Stimulated activated CD4-positive, alpha-beta T cell treated with anti-CD3 and anti-CD28 coated beads, Interleukin-15, amount 100 ng/mL, for 1 hour (primary cell): ENCODE measurements at regions not wholly inside any gene's neighbourhood (a gene's known extent, or its start where the extent isn't known, plus 50 kb on each side); places are given as distances from the start of the nearest gene placed in this dataset.
"Not testable (repeated sequence)": the region's sequence is repeated elsewhere in the genome, so short reads cannot be mapped to it uniquely, and the experiment has no call there.

Experiments used
- DNase-seq, 2 donors: peaks; one replicate each; pipeline ENCODE4 v3.0.0-alpha.2; 2020; ENCODE audit warnings: low read depth in 1 of 2, low spot score in 1 of 2

DNA sequence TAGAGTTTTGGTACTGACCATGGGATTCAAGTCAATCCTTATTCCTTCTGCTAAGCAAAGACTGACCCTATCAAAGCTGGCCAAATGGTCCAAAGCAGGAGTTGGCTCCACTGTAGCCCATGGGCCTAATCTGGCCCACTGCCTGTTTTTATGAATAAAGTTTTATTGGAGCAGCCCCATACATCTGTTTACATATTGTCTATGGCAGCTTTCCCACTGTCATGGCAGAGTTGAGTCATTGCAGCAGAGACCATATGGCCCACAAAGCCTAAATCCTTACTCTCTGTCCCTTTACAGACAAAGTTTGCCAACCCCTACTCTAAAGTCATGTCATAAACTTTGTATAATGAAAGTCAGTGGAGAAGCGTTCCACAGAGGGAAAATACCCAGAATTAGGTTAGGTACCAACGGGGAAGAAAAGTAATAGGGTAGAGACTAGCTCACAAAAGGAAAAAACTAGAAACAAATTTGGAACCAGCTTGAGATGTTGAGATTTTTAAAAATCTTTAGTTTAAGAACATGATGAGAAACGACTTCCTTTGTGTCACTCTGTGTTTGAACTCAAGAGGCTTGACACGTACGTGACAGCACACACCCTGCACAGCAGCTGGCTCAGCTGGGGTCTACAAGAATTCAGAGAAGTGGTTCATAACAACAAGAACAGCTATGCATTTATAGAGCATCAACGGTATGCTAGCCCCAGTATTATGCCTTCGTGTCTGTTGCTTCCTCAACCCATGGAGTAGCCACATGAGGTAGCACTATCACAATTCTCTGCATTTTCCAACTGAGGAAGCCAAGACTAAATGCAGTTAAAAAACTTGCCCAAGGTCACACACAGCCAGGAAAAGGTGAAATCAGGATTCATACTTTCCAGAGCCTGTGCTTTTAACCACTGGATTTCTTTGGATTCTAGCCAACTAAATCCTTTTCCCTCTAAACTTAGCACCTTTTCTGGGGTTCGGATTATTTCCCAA lies 198.9 kb upstream of the WWC1 start:
- no peak for DNase-seq

DNA sequence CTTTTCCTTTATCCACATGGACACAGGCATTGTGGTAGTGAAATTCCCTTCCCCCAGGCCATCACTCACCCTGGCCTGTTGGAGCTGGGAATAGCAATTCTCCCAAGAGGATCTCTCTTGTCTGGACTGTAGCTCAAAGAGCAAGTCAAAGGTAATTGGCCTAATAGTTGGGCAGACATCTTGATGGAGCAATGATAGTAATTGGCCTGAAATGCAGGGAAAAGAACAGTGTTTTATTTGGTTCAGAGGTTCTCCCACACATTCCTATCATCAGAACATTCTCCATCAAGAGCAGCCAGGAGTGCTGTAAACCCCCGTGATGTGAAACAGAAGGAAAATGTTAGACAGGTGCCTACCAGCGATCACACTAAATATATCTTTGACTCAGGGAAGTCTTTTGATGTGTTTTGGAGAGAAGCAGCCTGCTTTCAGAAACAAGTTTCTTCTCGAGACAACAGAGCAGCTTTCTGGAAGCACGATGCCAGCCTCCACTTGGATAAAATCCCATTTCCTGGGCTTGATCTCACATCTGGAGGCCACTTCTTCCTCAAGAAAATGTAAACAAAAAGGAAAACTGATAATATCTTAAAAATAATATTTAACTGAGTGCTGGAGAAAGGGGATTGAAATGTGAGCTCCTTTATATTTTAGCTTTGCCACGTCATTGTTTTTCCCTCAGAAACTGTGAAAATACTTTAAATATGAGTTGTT lies 198.1 kb upstream of the WWC1 start:
- no peak for DNase-seq

DNA sequence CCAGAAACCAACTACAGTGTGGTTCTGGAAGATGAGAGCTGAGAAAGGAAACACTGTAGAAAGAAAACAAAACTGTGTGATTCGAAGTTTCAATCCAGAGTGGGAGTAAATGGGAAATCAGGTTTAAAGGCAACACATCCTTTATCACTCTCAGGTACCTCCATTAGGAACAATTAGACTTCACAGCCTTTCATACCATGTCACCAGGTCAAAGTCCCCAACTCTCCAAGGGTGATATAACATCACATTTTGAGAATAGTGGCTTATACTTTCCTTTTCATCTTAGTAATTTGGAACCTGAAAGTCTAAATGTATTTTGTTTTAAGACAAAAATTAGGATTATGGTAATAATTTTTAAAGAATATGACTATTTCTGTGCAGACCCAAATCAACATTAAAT lies 194.9 kb upstream of the WWC1 start:
- DNase-seq, result no peak

DNA sequence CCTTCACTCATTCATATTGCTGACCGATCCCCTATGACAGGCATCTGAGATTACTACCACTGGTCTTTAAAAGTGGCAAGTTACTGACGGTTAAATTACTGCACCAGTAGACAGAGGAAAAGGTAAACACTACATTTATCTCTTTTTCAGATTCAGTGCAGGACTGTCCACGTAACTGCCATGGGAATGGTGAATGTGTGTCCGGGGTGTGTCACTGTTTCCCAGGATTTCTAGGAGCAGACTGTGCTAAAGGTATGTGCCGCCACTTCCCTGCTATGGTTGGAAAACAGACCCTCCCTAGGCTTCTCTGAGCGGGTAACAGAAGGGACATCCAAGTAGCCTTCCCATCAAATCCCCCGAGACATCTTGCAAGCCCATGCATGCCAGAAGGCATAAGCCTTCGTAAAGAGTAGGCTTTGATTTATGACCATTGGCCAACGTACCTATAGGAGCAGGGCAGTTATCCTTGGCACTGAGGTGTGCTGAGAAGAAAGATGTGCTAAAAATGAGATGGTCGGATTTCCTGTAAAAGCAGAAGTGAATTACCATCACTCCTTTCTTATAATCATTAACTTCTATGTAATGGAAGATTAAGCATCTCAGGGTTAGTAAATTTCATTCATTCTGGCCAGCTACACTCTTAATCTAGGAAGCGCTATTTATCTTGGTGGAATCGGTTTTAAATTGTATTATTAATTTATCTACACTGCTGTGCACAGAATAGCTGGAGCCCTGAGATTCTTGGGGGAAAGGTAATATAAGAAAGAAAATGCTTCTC lies 193.4 kb upstream of the WWC1 start:
- no peak for DNase-seq

DNA sequence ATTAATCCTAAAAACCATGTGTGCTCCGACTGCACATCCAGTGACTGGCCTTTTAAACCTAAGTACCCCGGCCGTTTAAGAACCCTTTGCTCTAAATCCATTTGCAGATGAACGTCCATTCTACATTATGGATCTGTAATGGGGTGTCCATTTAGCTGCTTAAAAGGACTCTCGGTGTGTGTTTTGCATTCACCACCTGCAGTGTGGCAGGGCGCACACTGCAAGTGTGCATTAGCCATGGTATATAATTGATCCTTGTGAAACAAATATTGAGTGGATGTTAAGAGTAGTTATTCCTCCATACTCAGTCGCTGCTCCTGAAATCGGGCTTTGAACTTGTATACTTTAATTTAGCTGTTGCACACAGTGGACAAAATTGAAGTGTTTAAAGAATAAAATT lies 190.1 kb upstream of the WWC1 start:
- no peak for DNase-seq

DNA sequence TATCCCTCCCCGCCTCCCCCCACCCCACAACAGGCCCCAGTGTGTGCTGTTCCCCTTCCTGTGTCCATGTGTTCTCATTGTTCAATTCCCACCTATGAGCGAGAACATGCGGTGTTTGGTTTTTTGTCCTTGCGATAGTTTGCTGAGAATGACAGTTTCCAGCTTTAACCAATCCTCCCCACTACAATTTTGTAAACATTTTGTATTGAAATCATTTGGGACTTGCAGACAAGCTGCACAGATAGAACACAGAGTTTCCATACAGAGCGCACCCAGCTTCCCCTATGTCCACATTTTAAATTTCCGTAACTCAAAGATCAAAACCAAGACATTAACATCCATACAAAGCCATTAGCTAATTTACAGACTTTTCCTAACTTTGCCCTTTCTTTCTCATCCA lies 188.4 kb upstream of the WWC1 start:
- DNase-seq, result not testable (repeated sequence)

DNA sequence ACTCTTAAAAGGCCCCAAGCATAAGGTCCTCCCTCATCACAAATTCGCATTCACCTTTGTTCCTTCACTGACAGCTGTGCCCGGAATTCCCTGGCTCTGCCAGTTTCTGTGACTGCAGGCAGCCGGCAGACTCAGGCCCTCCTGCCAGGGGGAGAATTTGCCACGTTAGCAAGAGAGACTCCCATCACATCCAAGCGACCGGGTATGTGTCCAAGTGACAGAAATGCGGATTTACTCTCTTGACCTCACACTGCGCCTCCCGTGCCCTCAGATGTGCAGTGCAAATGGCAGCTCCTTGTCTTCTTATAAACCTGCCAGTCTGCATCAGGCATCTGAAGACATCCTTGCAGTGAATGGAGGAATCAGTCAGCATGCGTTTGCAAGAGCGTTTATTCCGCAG lies 187.1 kb upstream of the WWC1 start:
- DNase-seq, result no peak

DNA sequence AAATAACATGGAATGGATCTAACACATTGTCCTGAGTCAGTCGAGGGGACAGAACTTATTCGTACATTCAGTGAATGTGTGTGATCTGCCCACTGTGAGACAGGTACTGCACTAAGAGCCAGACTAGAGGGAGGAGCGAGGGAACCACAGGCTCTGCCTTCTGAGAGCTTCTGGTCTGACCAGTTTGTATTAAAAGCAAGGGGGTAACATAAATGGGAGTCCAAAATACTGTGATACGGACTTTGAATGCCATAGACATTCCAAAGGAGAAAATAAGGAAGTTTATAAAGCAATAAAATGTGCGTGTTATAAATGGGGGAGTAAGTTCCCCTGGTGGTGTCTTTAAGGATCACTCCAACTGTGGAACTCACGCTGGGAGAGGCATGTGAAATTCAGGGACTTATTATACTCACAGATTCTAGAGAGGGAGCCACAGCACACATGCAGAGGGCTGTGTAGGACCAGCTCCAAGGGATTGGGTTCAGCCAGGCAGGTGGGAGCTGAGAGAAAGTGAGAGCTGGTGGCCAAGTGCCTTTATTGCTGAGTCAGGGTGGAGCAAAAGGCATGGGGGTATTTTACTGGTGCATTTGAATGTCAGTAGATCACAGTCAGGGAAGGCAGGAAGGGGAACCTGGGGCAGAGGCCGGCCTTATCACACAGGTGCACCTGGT lies 186.5 kb upstream of the WWC1 start:
- DNase-seq, result no peak

DNA sequence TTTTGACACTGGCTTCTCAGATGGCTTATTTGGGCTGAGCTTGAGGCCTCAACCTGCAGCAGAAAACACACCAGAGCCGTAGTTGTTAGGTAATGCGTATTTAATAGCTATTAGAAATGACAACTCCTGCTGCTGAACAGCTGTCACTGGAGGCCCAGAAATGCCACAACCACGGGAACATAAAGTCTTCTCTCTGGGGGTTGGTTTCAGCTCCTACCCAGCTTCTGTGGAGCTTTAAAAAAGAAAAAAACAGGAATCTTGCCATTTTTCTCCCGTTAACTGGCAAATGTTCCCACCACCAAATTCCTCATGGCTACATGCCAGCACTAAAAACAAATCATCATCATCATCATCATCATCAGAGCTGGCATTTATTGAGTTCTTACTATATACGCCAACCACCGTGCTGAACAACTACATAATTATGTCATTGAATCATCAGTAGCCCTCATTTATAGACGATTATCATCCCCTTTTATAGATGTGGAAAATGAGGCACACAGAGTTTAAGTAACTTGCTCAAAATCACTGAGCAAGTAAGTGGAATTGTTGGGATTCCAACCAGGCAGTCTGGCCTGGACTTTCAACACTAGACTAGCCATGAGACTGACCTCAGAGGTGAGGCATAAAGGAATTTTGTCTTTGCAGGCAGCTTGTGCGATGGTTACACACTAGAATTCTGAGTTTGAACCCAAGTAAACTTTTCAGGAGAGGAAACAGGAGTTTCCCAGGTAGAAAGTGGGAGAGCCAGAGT lies 185.3 kb upstream of the WWC1 start:
- DNase-seq, result no peak

DNA sequence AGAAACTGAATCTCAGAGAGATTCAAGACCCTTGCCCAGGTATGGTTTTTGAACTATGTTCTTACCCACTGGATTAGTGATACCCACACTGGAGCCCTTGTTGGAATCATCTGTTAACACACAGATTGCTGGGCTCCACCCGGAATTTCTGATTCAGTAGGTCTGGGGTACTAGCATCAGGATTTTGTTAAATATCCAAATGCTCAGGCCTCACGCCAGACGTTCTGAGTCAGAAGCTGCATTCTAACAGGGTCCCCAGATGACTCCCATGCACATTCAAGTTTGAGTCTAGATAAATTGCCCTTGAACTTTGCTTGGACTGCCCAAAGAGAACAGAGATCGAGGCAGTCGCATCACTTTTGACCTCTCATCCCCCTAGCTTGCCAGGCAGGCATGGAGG lies 182.0 kb upstream of the WWC1 start:
- DNase-seq, result no peak

DNA sequence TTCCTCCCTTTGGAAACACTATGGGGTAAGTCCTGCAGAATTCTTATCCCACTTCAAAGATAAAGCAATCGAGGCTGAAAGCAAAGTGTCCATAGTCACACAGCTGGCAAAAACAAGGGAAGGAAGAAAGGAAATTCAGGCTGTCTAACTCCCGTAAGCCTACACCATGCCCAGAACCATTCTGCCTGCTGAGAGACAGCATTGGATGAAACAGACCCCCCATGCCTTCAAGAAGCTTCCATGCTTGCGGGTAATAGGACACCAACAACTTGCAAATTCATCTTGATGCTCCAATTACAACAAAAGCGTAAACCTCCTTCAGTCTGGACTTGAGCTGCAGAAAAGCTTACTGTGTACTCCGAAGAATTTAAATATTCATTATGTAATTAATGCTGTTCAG lies 181.1 kb upstream of the WWC1 start:
- DNase-seq, result no peak

DNA sequence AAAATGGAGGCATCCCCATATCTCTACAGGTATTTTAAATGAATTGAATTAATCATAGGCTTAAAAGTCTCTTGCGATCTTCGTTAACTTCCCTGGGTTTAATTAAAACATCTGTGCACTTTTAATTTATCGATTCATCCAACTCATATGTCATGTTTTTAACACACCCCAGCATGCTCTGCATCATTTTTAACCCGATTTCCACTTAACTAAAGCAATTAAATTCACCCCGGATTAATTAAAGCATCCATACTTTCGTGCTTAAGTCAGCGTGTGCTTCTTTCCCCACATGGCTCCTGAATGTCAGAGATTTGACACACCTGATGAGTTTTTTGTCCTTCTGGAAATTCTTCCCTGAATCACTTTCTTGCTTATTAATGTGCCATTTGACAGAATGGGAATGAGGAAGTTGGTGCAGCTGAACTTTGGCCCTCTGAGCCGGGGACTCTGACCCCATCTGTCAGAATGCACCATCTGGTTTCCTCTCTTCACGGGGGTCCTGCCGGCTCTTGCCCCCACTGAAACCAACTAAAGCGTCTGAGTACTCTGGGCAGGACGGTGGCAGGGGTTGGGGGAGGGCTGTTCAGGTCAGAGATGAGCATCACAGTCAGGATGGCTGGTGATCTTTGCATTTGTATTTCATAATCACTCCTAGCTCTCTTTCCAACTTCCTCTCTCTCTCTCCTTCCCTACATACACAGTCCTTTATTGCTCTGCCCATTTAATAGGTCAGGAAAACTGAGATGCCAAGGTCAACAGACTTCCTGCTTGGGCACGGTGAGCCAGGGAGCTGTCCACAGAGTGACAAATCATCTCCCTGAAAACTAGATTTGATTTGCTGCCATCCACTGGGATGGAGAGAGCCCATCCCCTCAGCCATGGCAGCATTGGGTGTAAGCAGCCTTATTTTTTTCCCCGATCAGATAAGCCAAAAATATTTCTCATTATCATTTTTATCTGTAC lies 180.3 kb upstream of the WWC1 start:
- DNase-seq, result no peak

DNA sequence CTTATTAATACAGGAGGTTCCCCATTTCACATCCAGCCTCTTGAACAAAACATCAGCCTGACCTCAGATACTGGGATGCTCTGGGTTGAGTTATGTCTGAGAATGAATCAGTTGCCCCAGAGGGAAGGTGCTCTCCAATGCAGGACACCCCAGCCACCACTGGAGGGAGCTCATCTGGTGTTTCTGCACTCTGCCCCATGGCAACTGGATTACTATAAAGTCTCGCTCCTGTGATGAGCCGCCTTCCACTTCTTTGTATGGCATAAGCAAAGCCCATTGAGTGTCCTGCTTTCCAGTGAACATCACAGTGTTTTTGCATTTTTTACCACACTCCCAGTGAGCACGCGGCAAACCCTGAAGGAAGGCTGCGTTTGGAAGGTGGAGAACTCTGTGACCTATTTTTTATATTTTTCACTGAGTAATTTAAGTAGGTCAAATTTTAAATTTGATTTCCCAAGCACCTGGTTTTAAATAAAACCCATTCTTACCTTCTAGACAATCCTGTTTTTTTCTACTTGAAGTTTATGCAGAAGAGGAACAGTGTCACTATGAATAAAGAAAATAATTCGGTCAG lies 176.9 kb upstream of the WWC1 start:
- no peak for DNase-seq

DNA sequence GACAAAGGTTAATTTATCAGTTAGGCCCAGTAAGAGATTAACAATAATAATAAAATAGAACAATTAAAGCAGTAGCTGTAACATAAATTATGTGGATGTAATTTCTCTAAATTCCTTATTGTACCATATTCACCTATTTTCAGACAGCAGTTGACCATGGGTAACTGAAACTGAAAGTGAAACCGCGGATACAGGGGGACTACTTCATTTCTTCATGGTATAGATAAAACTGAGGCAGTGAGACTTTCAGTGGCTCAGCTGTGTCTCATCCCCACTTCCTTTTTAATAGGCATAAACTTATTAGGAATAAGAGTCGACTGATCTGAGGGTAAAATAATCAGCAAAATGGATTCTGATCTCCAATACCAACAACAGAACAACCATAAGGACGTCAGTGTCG lies 174.0 kb upstream of the WWC1 start:
- no peak for DNase-seq

DNA sequence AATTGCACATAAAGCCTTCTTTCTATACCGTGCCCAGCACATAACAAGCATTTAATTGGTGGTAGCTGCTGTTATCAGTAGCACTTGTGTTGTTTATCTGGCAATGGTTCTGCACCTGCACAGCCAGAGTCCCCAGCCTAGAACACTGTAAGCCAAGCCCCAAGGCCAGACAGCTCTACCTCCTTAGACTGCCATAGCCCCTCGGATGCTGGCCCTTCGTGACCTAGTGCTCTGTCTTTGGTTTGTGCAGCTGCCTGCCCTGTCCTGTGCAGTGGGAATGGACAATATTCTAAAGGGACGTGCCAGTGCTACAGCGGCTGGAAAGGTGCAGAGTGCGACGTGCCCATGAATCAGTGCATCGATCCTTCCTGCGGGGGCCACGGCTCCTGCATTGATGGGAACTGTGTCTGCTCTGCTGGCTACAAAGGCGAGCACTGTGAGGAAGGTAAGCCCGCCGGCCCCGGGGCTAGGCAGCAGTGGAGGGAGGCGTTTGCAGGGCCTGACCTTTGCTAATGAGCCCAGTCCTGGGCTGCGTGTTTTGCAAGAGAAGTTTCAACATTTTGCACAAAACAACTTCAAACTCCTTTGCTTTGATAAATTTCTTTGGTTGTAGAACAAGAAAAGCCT lies 173.3 kb upstream of the WWC1 start:
- no peak for DNase-seq

DNA sequence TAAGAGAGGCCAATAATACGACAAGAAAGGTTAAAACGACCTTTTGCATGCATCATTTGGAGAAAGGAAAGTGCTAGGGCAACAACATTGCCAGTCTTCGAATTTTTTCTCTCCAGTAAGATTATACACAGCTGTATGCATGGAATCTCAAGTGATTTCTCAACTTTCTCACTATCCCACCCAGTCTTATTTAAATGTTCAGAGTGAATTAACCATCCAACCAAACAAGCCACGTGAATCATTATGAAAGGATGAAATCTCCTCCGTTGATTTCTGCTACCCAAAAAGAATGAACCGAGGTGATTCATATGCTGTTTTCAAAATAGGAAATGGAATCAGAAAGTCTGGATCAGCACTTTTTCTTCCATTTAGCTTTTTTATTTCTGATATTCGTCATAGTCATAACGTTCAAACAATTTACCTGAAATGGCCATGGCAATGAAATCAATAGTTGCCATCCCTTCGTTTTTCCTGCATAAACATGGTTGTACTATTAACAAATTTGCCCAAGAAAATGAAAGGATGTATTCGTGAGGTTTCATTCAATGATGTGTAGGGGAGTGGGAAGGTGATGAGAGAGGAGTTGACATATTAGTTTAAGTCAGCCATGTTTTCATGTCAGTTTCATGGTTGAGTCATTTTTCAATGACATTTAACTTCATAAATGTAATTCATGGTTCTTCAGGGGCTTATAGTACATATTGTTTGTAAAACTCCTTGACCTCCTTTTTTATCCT lies 170.9 kb upstream of the WWC1 start:
- no peak for DNase-seq

DNA sequence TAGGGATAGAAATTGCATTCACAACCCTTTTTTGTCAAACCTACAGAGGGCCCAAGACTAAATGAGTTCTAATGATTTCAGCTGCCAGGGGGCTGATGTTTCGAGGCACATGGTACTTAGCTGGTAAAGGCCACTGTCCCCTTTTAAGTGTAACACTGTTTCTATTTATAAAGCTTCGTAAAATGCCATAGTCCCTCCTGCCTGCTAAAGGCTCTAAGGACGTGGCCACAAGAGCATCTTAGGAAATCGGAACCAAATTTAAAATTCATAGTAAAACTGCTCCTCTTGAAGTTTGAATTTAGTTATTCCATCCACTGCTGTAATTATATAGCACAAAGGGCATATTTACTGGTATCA lies 170.3 kb upstream of the WWC1 start:
- DNase-seq, result no peak
